Gastrocnemius medialis (tissue), 4 donors: ENCODE measurements at regions not wholly inside any gene's neighbourhood (a gene's known extent, or its start where the extent isn't known, plus 50 kb on each side); places are given as distances from the start of the nearest gene placed in this dataset.

Experiments used
- POLR2A ChIP-seq, 2 donors: fragments of 450-650 bp; IDR thresholded peaks; one replicate each; pipeline ENCODE4 v1.6.1; 2017; ENCODE audit warnings: antibody characterized with exemption in 2 of 2, mild to moderate bottlenecking in 2 of 2, moderate library complexity in 2 of 2
- TF ChIP-seq, protein P1 (sequence below), 5 experiments: fragments of 450-650 bp in 3 of 5; fragments of 200-600 bp in 2 of 5; sonication (generic) in 2 of 5; IDR thresholded peaks in 4 of 5; conservative IDR thresholded peaks in 1 of 5; 1 replicate in 4 of 5; 2 replicates in 1 of 5; pipeline ENCODE4 v1.5.1; 2016 to 2019; ENCODE audit warnings: antibody characterized with exemption in 5 of 5, mild to moderate bottlenecking in 3 of 5, moderate library complexity in 3 of 5

GRCh38 chrX:20596856-20597255 lies 330.1 kb upstream of the RPS6KA3 start:
- TF ChIP-seq POLR2A (IDR thresholded peaks at IDR 0.05), result no peak
- TF ChIP-seq, protein P1, sequence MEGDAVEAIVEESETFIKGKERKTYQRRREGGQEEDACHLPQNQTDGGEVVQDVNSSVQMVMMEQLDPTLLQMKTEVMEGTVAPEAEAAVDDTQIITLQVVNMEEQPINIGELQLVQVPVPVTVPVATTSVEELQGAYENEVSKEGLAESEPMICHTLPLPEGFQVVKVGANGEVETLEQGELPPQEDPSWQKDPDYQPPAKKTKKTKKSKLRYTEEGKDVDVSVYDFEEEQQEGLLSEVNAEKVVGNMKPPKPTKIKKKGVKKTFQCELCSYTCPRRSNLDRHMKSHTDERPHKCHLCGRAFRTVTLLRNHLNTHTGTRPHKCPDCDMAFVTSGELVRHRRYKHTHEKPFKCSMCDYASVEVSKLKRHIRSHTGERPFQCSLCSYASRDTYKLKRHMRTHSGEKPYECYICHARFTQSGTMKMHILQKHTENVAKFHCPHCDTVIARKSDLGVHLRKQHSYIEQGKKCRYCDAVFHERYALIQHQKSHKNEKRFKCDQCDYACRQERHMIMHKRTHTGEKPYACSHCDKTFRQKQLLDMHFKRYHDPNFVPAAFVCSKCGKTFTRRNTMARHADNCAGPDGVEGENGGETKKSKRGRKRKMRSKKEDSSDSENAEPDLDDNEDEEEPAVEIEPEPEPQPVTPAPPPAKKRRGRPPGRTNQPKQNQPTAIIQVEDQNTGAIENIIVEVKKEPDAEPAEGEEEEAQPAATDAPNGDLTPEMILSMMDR (IDR thresholded peaks at IDR 0.05 in 4 of 5, conservative IDR thresholded peaks at IDR 0.05 in 1 of 5), result no peak
